ENCODE measurements at regions not wholly inside any gene's neighbourhood (a gene's known extent, or its start where the extent isn't known, plus 50 kb on each side); places are given as distances from the start of the nearest gene placed in this dataset.

- Histone ChIP-seq H3K9ac (ENCODE audit: control insufficient read depth, insufficient read depth, low read length) (no peak overlapping the region), H3K79me2 (ENCODE audit: control insufficient read depth, insufficient read depth, low read length) (no peaks in the 10 kb centered on the region), H3K9me3 (replicated peaks; ENCODE audit: control insufficient read depth, insufficient read depth, low read length) (no peaks in the 10 kb centered on the region), H3K4me2 (ENCODE audit: control insufficient read depth, insufficient read depth) (no peak overlapping the region), H3K36me3 (ENCODE audit: control insufficient read depth in 2 of 2, insufficient read depth in 2 of 2, low read length in 1 of 2) (no peaks in the 10 kb centered on the region), H3K4me3 (no peak overlapping the region), H2AFZ (ENCODE audit: control insufficient read depth, low read depth, low read length) (no peak overlapping the region), H3K27ac (ENCODE audit: control insufficient read depth, insufficient read depth) (no peak overlapping the region), H4K20me1 (ENCODE audit: control insufficient read depth, insufficient read depth) (no peaks in the 10 kb centered on the region), H3K27me3 (replicated peaks in 1 of 2; ENCODE audit: control insufficient read depth in 2 of 2, insufficient read depth in 2 of 2, low read length in 1 of 2) (0 out of 4 replicates have a peak, but pooled peaks cover 0 to 2% of the 10 kb centered on the region in 2 experiments), H3K4me1 (ENCODE audit: control insufficient read depth, insufficient read depth, low read length) (no peaks in the 10 kb centered on the region)
- BruUV-seq (replicated peaks), result no TSS peak
- ChIA-PET CTCF (no interaction called here), RAD21 (ENCODE audit: unreplicated experiment) (no interaction called here), POLR2A (no interaction called here), SMC1A (ENCODE audit: uncharacterized antibody, unreplicated experiment) (no interaction called here)
- ATAC-seq (no peak), FAIRE-seq (no peak), DNase-seq (ENCODE audit: low read depth, low spot score) (no peak)
- whole genome bisulfite sequencing (ENCODE audit: insufficient coverage, insufficient replicate concordance, low lambda C conversion rate, missing lambda C conversion rate), result 61% methylated on average over 6 of the region's 6 CpGs
- intact Hi-C loops (cut with micrococcal nuclease; ENCODE audit: unreplicated experiment), result no loop called here
- in situ Hi-C loops (cut with MboI), result no loop called here
- TF ChIP-seq POU2F2 (IDR thresholded peaks at IDR 0.05; ENCODE audit: borderline replicate concordance, low read depth, low read length) (no peak), ESRRA (IDR thresholded peaks at IDR 0.05; ENCODE audit: low read length) (no peak), E2F4 (IDR thresholded peaks at IDR 0.05; ENCODE audit: low read depth, low read length) (no peak), CHD1 (IDR thresholded peaks at IDR 0.05; ENCODE audit: low read depth, low read length) (no peak), NR2C2 (IDR thresholded peaks at IDR 0.05; ENCODE audit: borderline replicate concordance, control insufficient read depth, insufficient read length, low read depth) (no peak), PKNOX1 (IDR thresholded peaks at IDR 0.05) (no peak), SUPT20H (IDR thresholded peaks at IDR 0.05; ENCODE audit: borderline replicate concordance, control insufficient read depth, low read depth, low read length) (no peak), BCL11A (IDR thresholded peaks at IDR 0.05; ENCODE audit: low read depth, low read length) (no peak), SKIL (IDR thresholded peaks at IDR 0.05; ENCODE audit: low read depth, poor library complexity, severe bottlenecking) (no peak), SMARCA5 (IDR thresholded peaks at IDR 0.05) (no peak), SUZ12 (IDR thresholded peaks at IDR 0.05; ENCODE audit: unreplicated experiment) (no peak), HDAC6 (IDR thresholded peaks at IDR 0.05; ENCODE audit: unreplicated experiment) (no peak), CHD4 (IDR thresholded peaks at IDR 0.05) (no peak), BHLHE40 (IDR thresholded peaks at IDR 0.05; ENCODE audit: borderline replicate concordance in 1 of 2, low read depth in 2 of 2, low read length in 1 of 2) (no peak), ZBTB40 (IDR thresholded peaks at IDR 0.05; ENCODE audit: borderline replicate concordance) (no peak), NR2F1 (conservative IDR thresholded peaks at IDR 0.05) (no peak)
Measured at GRCh38 chr12:69119770-69120169, 119.6 kb upstream of the CPSF6 start.
